ENCODE measurements at regions not wholly inside any gene's neighbourhood (a gene's known extent, or its start where the extent isn't known, plus 50 kb on each side); places are given as distances from the start of the nearest gene placed in this dataset.
"Not testable (repeated sequence)": the region's sequence is repeated elsewhere in the genome, so short reads cannot be mapped to it uniquely, and the experiment has no call there.

DNA sequence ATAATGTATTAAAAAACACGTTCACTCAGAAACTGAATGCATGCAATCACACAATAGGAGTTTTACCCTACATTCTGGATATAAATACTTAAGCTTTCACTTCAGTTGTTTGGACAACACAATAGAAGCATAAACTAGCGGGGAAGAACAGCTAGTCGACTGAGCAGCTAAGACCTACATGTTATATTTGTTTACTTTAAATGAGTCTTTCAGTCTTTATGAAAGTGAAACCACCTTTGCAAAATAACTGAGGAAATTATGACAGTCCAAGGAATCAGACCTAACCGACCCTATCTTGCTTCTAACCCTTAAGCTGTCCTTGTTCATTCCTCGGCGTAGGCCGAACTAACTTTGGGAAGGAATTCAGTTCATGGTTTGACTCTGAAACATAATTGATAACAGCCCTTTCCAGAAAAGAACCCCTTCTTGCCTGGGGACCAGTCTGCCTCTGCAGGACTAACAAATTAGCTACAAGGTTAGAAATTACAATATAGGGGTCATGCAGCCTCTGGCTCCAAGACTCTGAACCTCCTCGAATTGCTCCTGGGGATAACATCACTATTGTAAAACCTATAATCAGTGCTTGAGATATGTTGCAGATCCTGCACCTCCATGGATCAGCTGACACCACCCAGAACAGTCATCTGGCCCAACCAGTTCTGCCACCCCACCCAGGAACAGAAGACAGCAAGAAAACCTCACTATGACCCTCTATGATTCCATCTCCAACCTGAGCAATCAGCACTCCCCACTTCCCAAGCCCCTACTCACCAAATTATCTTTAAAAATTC is 185.1 kb upstream of the KLF6 start:
- no peak for DNase-seq

DNA sequence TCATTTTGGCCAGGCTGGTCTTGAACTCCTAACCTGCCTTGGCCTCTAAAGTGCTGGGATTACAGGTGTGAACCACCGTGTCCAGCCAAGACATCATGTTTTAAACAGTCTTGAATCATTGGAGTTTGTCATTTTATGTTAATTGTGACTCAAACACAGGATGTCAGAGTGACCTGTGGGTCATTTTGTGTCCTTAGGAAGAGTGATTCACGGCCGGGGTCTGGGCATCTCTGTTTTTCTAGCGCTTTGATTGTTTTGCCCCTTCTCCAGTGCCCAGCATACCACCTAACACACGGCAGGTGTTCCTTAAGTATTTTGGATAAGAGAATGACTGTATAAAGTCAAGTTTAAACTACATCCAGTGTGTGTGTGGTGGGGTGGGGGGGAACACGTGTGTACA is 183.7 kb upstream of the KLF6 start:
- DNase-seq = no peak

DNA sequence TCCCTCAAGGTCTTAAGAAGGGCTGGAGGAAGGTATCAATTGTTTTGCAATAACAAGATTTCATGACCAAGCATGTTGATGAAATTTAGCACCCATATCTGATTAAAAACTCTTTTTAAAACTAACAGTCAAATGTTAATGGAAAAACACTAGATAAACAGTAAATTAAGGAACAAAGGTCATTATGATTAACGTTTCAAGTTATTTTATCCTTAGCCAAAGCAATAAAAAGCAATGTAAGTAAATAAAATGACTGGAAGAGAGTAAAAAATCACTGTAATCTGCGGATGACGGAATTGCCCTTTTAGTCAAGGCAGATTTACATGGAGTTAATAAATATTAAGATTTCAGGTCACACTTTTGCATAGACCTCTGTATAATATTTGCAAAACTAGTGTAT is 179.5 kb upstream of the KLF6 start:
- DNase-seq = no peak

DNA sequence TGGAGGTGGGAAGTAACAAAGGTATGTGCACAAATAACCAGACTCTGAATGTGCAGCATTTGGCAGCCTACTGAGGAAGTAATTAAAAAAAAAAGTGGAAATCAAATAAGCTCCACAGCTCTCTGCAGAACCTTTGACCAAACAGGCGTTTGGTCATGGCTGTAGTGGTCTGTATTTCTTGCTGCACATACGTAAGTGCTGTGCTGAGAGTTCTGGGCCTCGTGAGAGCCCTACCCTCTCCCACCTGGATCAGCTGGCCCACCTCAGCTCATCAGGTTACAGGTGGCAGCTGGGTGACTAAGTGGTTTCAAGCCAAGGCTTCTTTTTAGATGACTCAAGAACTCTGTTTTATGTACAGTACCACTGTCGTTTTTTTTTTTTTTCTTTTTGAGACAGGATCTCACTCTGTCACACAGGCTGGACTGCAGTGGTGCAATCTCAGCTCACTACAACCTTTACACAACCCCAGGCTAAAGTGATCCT is 178.2 kb upstream of the KLF6 start:
- DNase-seq = no peak

DNA sequence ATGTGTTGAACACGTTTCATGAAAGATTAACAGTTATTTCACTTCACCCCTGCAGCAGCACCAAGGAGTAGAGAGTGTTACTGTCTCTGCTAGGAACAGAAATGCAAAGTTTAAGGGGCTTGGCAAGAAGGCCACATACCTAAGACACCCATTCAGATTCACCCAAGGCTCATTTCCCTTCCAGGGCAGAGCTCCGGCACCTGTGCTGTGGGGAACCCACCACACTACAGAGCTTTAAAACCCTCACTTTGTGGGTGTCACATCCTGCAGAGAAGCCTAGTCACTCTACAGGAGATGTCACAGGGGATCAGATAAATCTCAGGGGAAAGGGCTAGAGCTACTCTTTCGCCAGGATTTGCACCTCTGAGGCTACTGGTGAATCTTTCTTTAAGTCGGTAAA is 176.1 kb upstream of the KLF6 start:
- DNase-seq = no peak

DNA sequence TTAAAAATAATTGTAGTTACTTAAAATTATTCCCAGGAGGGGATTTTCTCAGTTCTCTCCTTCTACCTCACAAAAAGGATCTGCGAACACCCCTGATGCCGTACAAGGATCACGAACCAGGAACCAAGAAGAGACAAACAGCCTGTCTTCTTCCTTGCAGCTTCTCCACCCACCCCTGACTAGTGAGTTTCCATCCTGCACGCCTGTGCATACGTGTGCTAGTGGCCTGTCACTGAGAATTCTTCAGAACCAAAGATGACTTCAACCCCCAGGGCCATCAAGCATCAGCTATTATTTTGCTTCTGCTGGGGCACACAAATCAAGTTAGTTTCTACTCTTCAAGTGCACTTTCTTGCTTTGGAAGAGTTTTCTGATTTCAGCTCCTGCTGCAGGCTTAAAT is 175.5 kb upstream of the KLF6 start:
- DNase-seq = no peak

DNA sequence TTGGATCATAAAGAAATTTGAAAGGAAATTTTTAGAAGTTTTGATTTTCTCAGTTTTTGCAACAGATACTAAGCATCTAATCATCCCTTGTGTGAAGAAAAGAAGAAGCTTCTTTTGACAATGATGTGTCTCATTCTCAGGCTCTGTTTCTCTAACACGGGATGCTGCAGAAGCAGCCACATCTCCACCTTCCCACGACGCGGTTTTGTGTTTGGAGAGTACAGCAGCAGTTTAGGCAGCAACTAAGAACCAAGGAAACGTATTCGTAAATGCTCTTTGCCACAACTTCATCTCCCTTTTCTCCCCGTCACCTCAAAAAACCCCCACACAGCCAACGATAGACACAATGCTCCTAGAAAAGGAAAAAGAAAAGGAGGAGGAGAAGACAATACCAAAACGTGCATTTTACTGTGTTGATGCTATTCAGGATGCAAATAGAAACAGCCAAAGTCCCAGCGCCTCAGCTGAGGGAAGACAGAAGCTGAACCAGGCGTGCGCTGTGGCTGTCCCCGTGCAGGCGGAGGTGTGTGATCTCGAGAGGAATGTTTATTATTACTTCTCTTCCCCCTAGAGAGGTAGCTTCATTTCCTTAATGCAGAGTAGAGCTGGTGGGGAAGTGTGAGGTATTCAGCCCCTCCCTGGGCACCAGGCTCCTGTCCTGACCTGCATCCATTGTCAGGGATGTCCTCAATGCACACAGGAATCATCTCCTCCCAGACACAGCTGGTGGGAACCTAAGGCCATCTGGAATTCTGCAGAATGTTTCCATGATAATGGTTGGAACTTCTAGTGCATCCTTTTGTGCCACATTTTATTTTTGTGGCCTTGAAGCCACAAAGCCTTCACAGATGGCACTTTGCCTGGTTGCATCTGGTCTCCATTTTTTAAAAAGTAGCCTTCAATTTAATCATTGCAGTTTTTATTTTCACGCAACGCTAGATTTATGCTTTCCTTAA is 174.6 kb upstream of the KLF6 start:
- DNase-seq = no peak

DNA sequence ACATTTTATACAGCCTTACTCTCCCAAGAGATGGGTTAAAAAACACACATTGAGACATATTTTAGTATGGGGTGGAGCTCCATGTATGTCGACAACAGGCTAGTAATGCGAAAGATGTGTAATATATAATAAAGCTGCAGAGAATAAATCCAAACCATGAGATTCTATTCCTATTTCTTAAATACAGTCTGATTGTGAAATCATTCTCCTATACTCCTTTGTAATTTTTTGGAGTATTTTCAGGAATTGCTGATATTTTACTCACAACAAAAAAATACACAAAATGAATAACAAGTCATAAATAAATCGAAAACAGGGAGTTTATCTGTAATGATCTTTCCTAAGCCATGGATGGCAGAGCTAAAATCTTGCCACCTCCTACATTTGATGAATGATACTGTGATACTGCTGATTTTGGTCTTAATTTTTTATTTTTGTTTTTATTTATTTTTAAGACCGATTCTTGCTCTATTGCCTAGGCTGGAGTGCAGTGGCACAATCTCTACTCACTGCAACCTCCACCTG is 173.5 kb upstream of the KLF6 start:
- no peak for DNase-seq

DNA sequence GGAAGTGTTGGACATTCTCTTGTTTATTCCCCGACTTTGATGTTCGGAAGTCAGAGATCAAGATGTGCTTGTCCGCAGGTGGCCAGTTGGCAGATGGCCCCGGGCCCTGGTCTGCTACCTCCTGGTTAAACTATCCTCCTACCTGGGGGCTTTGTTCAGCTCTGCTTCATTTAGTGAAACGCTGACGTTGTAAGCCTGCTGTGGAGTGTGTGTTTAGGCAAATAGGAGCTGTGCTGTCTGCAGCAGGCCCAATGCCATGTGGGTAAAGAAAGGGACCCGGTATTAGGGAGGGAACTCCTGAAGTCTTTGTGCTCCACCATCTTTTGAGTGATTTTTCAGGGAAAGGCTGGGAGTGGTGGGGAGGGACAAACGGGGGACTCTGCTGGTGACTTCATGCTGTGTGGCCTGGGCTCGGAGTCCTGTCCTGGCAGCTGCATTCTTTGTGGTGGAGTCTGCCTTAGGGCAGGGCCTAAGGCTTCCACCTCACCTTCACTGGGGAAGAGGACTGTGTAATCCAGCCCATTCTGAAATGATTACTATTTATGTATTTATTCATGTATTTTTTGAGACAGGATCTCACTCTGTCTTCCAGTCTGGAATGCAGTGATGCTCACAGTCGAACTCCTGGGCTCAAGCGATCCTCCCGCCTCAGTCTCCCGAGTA is 171.1 kb upstream of the KLF6 start:
- DNase-seq = no peak

DNA sequence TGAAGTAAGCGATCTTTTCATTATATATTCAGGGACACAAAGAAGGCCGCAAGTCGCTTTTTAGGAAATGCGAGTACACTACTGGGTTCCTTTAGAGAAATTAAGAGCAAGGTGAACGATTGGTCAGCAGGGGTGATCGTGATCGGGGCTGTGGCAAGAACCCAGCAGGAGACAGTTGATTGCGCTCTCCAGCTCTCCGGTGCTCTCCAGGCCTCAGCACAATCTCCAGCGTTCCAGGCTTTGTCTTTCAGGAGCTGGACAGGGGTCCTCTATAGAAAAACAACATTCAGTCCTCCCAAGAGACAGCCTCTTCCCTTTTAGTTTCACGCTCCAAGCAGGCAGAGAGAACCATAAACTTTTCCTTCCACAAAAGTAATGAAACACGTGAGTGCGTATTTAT is 170.5 kb upstream of the KLF6 start:
- no peak for DNase-seq

DNA sequence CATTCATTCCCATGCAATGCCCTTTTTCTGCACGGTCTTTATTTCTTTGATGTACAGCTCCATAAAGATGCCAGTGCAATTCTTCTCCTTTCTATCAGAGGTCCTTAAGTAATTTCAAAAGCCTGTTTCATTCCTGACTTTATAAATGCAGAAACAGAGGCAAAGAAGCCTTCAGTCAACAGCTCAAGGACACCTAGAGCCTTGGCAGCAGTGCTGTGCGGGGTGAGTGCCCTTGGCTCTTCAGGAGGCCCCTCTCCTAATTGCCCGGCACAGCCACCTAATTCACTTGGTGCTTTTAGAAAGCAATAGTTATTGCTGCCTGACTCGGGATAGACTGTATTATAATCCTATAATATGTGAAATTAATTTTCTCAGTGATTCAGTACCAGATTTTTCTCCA is 169.6 kb upstream of the KLF6 start:
- no peak for DNase-seq

DNA sequence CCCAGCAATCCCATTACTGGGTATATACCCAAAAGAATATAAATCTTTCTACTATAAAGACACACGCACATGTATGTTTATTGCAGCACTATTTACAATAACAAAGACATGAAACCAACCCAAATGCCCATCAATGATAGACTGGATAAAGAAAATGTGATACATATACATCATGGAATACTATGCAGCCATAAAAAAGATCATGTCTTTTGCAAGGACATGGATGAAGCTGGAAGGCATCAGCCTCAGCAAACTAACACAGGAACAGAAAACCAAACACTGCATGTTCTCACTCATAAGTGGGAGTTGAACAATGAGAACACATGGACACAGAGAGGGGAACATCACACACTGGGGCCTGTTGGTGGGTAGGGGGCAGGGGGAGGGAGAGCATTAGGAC is 169.0 kb upstream of the KLF6 start:
- DNase-seq = not testable (repeated sequence)

DNA sequence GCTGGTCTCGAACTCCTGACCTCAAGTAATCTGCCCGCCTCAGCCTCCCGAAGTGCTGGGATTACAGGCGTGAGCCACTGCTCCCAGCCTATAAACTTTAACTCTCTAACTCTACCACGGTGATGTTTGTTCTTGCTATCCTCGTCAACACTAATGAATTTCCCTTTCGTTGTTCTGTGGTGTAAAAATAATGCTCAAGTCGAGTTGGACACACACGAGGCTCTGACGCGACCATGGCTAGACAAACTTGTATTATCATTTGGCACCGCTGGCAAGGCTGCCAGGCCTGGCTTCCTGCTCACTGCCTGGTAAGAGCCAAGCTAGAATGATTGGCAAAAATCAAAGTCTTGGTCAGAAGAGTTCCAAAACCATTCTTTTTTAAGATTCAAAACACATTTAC is 167.0 kb upstream of the KLF6 start:
- no peak for DNase-seq

DNA sequence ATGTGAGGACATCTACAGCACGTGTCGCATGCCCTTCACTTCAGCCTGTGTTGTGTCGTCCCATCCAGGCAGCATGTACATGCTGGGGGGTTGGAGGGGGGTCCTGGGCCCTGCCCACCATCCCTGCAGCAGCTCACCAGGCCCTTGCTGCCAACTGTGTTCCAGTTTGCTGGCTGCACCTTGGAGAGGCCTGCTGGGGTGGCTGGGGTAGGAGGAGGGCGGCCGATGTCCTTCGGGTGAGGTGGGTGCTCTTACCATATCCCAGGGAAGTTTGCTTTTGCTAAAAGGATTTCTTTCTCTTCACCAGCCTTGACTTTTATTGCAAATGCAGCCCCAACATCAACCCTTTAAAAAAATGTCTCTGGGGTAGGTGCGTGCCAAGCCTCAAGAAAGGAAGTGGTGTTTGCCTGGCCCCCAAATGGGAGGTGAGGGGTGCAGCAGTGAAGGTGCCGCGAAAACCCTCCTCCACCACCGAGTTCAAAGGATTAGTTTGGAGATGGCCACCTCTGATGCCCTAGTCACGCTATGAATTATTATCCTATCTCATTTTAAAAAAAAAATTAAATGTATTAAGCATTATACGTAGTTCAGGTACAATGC is 165.8 kb upstream of the KLF6 start:
- no peak for DNase-seq

DNA sequence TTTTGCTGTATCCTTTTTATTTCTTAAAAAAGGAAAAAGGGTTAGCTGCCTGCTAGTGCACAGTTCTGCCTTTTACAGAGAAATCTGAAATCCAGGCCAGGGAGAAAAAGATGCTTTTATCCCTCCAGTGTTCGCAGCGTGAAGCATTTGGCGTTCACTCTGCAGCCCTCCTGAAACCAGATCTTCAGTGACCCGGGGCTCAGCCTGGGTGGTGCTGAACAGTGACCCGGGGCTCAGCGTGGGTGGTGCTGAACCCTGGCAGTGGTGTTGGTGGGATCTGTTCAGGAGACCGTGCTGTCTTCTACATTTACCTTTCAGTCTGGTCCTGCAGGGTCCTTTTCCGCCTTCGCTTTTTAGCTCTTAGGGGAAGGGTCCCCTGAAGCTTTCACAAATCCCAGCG is 164.7 kb upstream of the KLF6 start:
- DNase-seq = no peak

DNA sequence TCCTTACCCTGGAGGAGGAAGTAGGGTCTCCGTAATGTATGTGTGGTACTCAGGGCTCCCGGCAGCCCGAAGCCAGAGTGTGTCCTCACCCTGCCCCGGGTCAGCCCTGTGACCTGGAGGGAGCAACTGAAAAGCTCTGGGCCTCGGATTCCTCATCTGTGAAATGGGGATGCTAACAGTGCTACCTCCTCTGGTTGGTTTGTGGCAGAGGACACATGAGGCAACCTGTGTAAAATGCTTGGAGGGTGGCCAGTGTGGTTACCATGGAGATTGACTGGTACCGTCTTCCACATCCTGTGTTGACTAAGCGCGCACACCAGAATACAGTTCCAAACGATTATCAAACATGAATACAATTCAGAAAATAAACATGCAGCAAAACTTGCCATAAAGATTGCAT is 163.8 kb upstream of the KLF6 start:
- no peak for DNase-seq

DNA sequence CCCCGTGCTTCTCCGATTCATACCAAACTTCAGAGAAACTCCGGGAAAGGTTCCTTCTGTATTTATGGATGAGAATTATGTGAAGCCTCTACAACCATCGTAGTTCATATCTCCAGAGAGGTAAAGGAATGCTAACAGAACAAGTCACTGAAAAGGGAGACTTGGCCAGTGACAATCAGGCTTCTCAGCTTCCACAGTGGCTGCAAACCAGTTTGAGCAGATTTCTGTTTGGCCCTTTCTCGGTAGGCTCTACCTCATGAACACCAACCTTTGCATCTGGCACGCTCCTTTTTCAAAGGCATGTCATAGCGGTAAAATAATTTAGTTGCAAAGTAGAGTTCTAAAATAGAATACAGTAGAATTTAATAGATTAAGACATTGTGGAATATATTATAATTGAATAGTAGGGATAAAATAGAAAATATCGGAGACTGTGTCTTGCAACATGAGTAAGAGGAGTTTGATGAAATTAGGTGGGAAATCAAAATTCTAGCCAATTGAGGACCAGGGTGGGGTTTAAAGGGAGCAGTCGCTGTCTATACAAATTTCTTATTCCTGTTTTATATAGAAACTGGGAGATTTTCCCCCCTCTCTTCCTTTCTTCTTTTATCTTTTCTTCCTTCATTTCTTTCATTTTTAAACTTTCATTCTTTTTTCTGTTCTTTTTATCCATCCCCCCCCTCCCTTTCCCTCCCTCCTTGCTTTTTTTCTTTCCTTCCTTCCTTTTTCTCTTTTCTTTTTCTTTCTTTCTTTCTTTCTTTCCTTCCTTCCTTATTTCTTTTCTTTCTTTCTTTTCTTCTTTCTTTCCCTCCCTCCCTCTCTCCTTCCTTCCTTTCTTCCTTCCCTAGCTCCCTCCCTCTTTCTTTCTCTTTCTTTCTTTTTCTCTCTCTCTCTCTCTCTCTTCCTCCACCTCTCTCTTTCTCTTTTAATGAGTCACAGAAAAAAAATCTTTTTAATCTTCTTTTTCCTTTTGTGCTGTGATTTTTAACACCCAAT is 161.5 kb upstream of the KLF6 start:
- no peak for DNase-seq

DNA sequence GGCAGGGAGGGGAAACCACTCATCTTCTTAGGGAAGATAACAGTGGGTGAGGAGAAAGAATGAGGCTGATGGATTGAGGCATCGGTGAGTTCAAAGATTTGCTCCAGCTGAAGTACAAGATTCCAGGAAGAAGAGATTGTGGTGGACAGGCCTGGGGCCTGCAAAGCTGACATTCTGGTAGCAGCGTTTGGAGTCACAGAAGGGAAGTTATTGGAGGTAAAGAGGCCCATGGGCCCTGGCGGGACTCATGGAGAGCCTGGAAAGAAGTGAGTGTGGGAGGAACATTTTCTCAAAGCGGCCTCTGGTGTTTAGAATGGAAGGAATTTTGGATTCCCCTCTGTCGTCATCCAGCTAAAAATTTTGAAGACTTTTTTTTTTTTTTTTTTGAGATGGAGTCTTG is 160.0 kb upstream of the KLF6 start:
- DNase-seq = no peak

DNA sequence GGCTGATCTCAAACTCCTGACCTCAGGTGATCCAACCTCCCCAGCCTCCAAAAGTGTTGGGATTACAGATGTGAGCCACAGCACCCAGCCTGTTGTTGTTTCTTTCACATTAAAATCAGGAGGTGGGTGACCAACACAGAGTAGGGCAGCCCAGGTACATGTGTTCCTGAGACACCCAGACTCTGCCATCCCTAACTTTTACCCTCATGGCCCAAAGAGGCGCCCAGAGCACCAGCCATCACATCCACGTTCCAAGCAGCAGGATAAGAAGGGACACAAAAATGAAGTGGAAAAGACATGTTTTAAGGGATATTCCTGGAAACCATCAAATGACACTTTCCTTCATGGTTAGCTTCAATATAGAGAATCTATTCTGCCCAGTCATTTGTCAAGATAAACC is 159.6 kb upstream of the KLF6 start:
- no peak for DNase-seq

DNA sequence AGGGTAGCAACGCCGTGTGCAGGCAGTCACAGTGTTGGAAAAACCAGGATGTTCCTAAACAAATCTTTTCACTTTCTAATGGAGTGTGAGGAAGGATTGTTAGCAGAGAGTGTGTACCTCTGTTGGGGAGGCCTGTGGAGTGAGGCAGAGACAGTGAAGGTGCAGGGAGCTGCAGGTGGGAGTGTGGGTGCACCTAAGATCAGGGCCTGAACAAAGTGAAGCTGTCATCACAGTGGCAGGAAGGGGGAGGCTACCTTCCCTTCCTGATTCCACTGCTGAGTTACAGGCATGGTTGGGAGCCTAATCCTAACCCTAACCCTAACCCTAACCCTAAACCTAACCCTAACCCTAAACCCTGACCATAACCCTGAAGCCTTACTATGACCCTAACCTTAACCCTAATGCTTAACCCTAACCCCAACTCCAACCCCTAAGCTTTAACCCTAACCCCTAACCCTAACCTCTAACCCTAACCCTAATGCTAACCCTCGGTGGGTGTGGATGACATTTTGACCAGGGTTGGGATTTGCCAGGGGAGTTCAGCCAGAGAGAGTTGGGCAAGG is 158.8 kb upstream of the KLF6 start:
- DNase-seq = no peak

DNA sequence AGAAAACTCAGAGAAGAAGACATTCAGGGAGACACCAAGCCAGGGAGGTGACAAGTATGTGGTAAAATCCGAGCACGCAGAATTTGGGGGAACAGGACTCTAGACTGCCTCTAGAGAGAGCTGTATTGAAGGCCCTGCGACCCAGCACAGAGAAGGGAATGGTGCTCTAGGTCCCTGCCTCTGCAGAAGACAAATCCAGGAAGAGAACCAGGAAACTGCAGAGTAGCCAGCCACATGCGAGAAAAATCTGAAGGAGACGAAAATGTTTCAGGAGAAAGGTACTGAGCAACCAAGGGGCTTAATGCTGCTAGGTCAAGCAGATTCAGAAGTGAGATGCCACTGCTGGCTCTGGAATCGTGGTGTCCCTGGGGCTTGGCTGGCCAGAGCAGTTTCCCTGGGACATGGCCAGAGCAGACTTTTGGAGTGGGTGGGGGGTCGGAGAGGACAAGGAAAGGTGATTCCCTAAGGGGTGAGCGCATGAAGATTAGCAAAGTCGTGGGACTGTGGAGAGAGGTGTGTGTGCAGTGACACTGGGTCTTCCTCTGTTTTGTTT is 158.0 kb upstream of the KLF6 start:
- no peak for DNase-seq

Measured in NCI-H187 (cell line).